GM23338 (cell line): ENCODE measurements at regions not wholly inside any gene's neighbourhood (a gene's known extent, or its start where the extent isn't known, plus 50 kb on each side); places are given as distances from the start of the nearest gene placed in this dataset.

ENCODE experiments used
- ATAC-seq: fragments of 200-7000 bp; cut with Tn5 transposase; 3 replicates; pipeline ENCODE4 v1.9.1; 2020
- DNase-seq: peaks from one replicate; pipeline ENCODE4 v3.0.0-alpha.2; 2015; ENCODE audit warnings: low spot score
- H2AFZ ChIP-seq: fragments of 200-600 bp; sonication (generic); 2 replicates; pipeline ENCODE4 v1.8.0; 2016; ENCODE audit warnings: antibody characterized with exemption, mild to moderate bottlenecking, moderate library complexity
- H3F3A ChIP-seq: fragments of 200-600 bp; sonication (generic); replicated peaks from 2 replicates; pipeline ENCODE4 v1.8.0; 2017; ENCODE audit warnings: antibody characterized with exemption, mixed run types, low read depth
- H3K27ac ChIP-seq: fragments of 200-600 bp; sonication (generic); 2 replicates; pipeline ENCODE4 v1.6.1; 2016; ENCODE audit warnings: low read depth
- H3K27me3 ChIP-seq: fragments of 200-600 bp; sonication (generic); 2 replicates; pipeline ENCODE4 v1.8.0; 2016; ENCODE audit warnings: mild to moderate bottlenecking, mixed run types, moderate library complexity; ENCODE audit not compliant: insufficient read depth
- H3K36me3 ChIP-seq: fragments of 200-600 bp; sonication (generic); 2 replicates; pipeline ENCODE4 v1.8.0; 2016; ENCODE audit warnings: mild to moderate bottlenecking; ENCODE audit not compliant: insufficient read depth
- H3K4me1 ChIP-seq: fragments of 200-600 bp; sonication (generic); 2 replicates; pipeline ENCODE4 v1.8.0; 2016; ENCODE audit warnings: mild to moderate bottlenecking, moderate library complexity; ENCODE audit not compliant: insufficient read depth
- H3K4me2 ChIP-seq: fragments of 200-600 bp; sonication (generic); 2 replicates; pipeline ENCODE4 v1.7.1; 2017; ENCODE audit warnings: mixed run types
- H3K4me3 ChIP-seq: fragments of 200-600 bp; sonication (generic); 2 replicates; pipeline ENCODE4 v1.6.1; 2016; ENCODE audit warnings: mixed run types
- H3K79me2 ChIP-seq: fragments of 200-600 bp; sonication (generic); replicated peaks from 2 replicates; pipeline ENCODE4 v1.8.0; 2017; ENCODE audit warnings: mild to moderate bottlenecking; ENCODE audit not compliant: insufficient read depth
- H3K9me2 ChIP-seq: fragments of 200-600 bp; sonication (generic); 2 replicates; pipeline ENCODE4 v1.8.0; 2017; ENCODE audit not compliant: insufficient read depth
- H4K20me1 ChIP-seq: fragments of 200-600 bp; sonication (generic); replicated peaks from 2 replicates; pipeline ENCODE4 v1.8.0; 2017; ENCODE audit warnings: mild to moderate bottlenecking; ENCODE audit not compliant: insufficient read depth
- H3K27ac Mint-ChIP-seq: 2 replicates; pipeline ENCODE4 v1.8.0; 2020; ENCODE audit warnings: inconsistent platforms, mild to moderate bottlenecking, moderate library complexity, mixed read lengths
- H3K27me3 Mint-ChIP-seq: 3 replicates; pipeline ENCODE4 v1.8.0; 2022; ENCODE audit warnings: low read depth, mild to moderate bottlenecking, moderate library complexity, mixed read lengths, inconsistent platforms; ENCODE audit not compliant: insufficient read depth, poor library complexity
- H3K36me3 Mint-ChIP-seq: 3 replicates; pipeline ENCODE4 v1.8.0; 2021; ENCODE audit warnings: low read depth, mild to moderate bottlenecking, inconsistent platforms, moderate library complexity, mixed read lengths
- H3K4me1 Mint-ChIP-seq: 3 replicates; pipeline ENCODE4 v1.8.0; 2020; ENCODE audit warnings: mild to moderate bottlenecking, inconsistent platforms, mixed read lengths
- H3K4me3 Mint-ChIP-seq: 3 replicates; pipeline ENCODE4 v1.8.0; 2021; ENCODE audit warnings: moderate library complexity, mild to moderate bottlenecking, inconsistent platforms, mixed read lengths
- H3K9me3 Mint-ChIP-seq: 3 replicates; pipeline ENCODE4 v1.8.0; 2020; ENCODE audit warnings: moderate library complexity, mild to moderate bottlenecking, inconsistent platforms, mixed read lengths
- CREB1 ChIP-seq: fragments of 250-450 bp; sonication (Bioruptor Pico); IDR thresholded peaks from 2 replicates; pipeline ENCODE4 v1.5.0; 2020; ENCODE audit warnings: low read depth, mild to moderate bottlenecking, moderate library complexity
- CTCF ChIP-seq, 2 experiments: fragments of 200-600 bp in 1 of 2; sonication (generic) in 1 of 2; conservative IDR thresholded peaks; 2 replicates each; pipeline versions ENCODE4 v1.5.1 to v1.6.1; 2016 to 2017; ENCODE audit warnings: antibody characterized with exemption in 2 of 2, low read depth in 2 of 2, mild to moderate bottlenecking in 2 of 2, moderate library complexity in 1 of 2
- EZH2 ChIP-seq: fragments of 200-600 bp; sonication (generic); IDR thresholded peaks from one replicate; pipeline ENCODE4 v1.8.0; 2017; ENCODE audit warnings: antibody characterized with exemption, mild to moderate bottlenecking, low read depth; ENCODE audit not compliant: unreplicated experiment
- EZH2phosphoT487 ChIP-seq: fragments of 200-600 bp; sonication (generic); IDR thresholded peaks from one replicate; pipeline ENCODE4 v1.8.1; 2018; ENCODE audit warnings: antibody characterized with exemption; ENCODE audit not compliant: unreplicated experiment
- NANOG ChIP-seq: IDR thresholded peaks from 2 replicates; pipeline ENCODE4 v1.6.1; 2016; ENCODE audit warnings: antibody characterized with exemption, borderline replicate concordance
- REST ChIP-seq: IDR thresholded peaks from one replicate; pipeline ENCODE4 v1.6.1; 2018; ENCODE audit warnings: antibody characterized with exemption; ENCODE audit not compliant: unreplicated experiment
- STAT1 ChIP-seq: IDR thresholded peaks from one replicate; pipeline ENCODE4 v1.6.1; 2016; ENCODE audit warnings: antibody characterized with exemption; ENCODE audit not compliant: unreplicated experiment
- ZNF114 ChIP-seq: fragments of 250-450 bp; sonication (Bioruptor Pico); IDR thresholded peaks from 2 replicates; pipeline ENCODE4 v1.5.0; 2020; ENCODE audit warnings: mild to moderate bottlenecking, moderate library complexity
- ZNF331 ChIP-seq: fragments of 250-450 bp; sonication (Bioruptor Pico); IDR thresholded peaks from 2 replicates; pipeline ENCODE4 v1.5.0; 2020; ENCODE audit warnings: low read depth, mild to moderate bottlenecking, moderate library complexity

GRCh38 chr6:97347111-97347510, 64.1 kb upstream of the MMS22L start:
- H2AFZ ChIP-seq: peak overlapping the region; percentile 21; the same call in 1 of the 2 replicates

More at GRCh38 chr6:97347111-97347510, 64.1 kb upstream of the MMS22L start:
- Histone ChIP-seq H3K36me3 (no peaks in the 10 kb centered on the region), H3K4me3 (no peak overlapping the region), H3K27ac (no peak overlapping the region), H3K4me2 (no peak overlapping the region), H3K27me3 (no peaks in the 10 kb centered on the region), H4K20me1 (no peaks in the 10 kb centered on the region), H3K9me2 (no peaks in the 10 kb centered on the region), H3K4me1 (peaks cover 15% of the 10 kb centered on the region), H3F3A (no peaks in the 10 kb centered on the region), H3K79me2 (no peaks in the 10 kb centered on the region)
- Mint-ChIP-seq H3K36me3 (no peaks in the 10 kb centered on the region), H3K27ac (peak overlapping the region; percentile 22; the same call in 1 of the 2 replicates), H3K27me3 (no peaks in the 10 kb centered on the region), H3K4me3 (no peak overlapping the region), H3K4me1 (peaks cover 21% of the 10 kb centered on the region), H3K9me3 (no peaks in the 10 kb centered on the region)
- TF ChIP-seq ZNF331 (CRISPR knock-in tag) (no peak), CREB1 (CRISPR knock-in tag) (no peak), CTCF (conservative IDR thresholded peaks at IDR 0.05; ENCODE audit: low read depth in 2 of 2) (no peak), NANOG (no peak), EZH2 (no peak), STAT1 (no peak), REST (no peak), ZNF114 (CRISPR knock-in tag) (no peak), EZH2phosphoT487 (no peak)
- DNase-seq (no peak), ATAC-seq (no peak)
